NCI-H128 (cell line): ENCODE measurements at regions not wholly inside any gene's neighbourhood (a gene's known extent, or its start where the extent isn't known, plus 50 kb on each side); places are given as distances from the start of the nearest gene placed in this dataset.

Experiments
- DNase-seq: peaks from one replicate; lab custom pipeline; 2025; ENCODE audit not compliant: unreplicated experiment; lab: John Stamatoyannopoulos, UW

DNA sequence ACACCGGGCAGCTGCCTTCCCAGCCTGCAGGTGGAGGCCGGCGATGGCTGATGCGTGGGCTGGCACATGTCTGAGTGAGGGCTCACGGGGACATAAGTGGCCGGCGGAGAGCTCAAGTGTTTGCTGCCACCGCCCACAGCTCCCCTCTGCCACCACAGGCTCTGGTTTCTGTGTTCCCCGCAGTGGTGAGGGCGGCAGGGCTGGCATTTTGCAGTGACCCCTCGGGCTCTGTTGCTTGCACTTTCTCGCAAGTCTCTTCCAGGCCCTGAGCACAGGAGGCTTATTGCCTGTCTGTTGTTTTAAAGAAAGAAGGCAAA lies 271.0 kb upstream of the RTL1 start:
- DNase-seq, result peak; percentile 77

- no peak for DNase-seq
Measured at GRCh38 chr14:101174980-101175606, 271.6 kb upstream of the RTL1 start.

GRCh38 chr14:101175731-101176534 lies 272.4 kb upstream of the RTL1 start:
- DNase-seq, result no peak

DNA sequence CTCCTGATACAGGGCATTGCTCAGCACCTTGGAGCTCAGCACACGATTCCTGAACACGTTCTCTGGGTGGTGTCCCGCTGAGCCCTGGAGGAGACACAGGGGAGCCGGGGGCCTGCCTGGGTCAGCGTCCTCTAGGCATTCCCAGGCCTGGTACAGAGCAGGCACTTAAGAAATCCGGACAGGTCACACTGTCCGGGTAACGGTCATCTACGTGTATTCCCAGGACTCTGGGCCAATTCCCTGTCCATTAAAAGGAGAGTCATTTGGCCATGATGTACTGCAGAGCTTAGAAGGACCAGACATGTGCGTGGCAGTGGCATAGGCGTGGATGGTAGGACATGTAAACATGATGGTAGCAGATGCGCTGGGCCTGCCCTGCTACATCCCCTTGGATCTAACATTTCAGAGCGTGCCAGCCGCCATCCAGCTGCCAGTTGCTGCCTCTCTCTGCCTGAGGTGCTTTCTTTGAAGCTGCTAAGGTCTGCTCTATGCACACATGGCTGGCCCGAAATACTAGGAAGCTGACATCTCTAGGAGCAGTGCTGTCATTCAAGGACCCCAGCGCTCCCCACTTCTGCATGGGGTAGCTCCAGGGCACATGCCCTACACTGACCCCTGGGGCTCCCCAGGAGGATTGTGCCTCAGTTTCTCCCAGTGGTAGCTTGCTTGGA lies 273.1 kb upstream of the RTL1 start:
- no peak for DNase-seq

GRCh38 chr14:101177301-101177971 lies 273.9 kb upstream of the RTL1 start:
- no peak for DNase-seq

GRCh38 chr14:101178184-101179072 lies 274.9 kb upstream of the RTL1 start:
- DNase-seq, result no peak

DNA sequence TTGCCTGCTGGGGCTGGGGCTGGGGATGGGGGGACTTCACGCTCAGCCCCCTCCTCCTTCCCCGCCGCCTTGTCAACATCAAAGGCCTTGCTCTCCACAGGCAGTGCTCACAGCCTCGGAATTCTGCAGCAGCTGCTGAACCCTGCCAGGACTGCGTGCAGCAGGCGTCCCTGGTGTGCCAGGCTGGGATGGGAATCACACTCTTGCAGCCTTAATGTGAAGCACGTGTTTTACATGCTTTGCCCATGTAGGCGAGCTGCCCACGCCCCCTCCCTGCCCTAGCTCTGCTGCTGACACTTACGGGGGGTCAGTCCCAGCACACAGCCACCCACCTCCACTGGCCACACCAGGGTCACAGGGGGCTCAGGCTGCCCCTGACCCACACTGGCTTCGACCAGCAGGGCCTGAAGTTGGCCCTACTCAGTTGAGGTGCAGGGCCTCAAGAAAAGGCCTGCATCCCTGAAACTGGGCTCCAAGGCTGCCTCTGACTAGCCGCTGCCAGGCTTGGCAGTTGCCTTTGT lies 276.2 kb upstream of the RTL1 start:
- no peak for DNase-seq

GRCh38 chr14:101181446-101182313 lies 278.2 kb upstream of the RTL1 start:
- no peak for DNase-seq

- no peak for DNase-seq
Measured at GRCh38 chr14:101182476-101182875, 279.0 kb upstream of the RTL1 start.

- DNase-seq, result no peak
Measured at GRCh38 chr14:101183376-101184103, 280.0 kb upstream of the RTL1 start.

GRCh38 chr14:101184104-101184455 lies 280.6 kb upstream of the RTL1 start:
- no peak for DNase-seq

DNA sequence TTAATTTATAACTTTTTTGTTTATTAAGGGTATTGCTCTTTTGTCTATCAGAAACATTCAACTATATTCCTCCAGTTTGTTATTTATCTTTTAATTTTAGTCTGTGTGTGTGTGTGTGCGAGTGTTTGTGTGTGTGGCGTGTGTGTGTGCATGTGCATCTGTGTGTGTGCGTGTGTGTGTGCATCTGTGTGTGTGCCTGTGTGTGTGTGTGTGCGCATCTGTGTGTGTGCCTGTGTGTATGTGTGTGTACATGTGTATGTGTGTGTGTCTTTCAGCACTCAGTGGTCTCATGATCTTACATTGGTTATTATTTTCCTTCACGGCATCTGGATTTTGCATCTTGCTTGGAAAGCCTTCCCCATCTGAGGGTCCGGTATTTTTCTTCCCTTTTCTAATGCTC lies 281.1 kb upstream of the RTL1 start:
- no peak for DNase-seq

- DNase-seq, result no peak
Measured at GRCh38 chr14:101185073-101185835, 281.7 kb upstream of the RTL1 start.

GRCh38 chr14:101185946-101186345 lies 282.4 kb upstream of the RTL1 start:
- no peak for DNase-seq

- DNase-seq, result no peak
Measured at GRCh38 chr14:101186544-101186943, 283.0 kb upstream of the RTL1 start.

- no peak for DNase-seq
Measured at GRCh38 chr14:101186992-101187815, 283.7 kb upstream of the RTL1 start.

DNA sequence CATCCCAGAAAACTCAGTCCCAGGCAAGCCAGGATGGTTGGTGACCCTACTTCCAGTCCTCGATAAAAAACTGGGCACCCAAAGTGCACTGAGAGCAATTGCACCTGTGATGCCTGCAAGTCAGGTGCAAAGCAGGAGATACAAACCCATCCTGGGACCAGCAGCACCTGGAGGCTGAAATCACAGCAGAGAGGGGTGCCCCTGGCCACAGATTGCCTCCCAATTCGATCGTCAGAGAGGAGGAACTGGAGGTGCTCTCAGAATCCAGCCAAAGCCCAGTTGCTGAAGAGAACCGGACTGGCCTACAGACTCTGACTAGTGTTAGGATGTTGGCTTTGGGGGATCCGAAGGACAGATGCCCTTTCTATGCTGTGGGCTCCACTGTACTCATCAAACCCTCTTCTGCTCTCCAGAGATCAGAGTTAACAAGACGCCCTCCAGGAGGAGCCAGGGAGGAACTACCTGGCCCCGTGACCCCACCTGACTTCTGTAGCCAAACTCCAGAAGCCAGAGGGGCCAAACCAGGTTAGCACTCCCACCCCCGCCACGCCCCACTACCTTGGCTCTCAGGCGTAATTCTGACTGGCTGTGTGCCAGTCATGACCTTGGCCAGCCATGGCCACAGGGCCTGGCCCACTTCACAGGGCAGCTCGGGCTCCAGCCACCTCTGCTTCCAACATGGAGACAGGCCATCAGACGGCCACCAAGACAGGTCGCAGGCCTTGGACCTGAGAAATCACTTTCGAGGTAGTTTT lies 284.5 kb upstream of the RTL1 start:
- DNase-seq, result no peak
